Natural killer cell treated with Interleukin-12 subunit alpha and Interleukin-12 subunit beta and Interleukin-15 and Interleukin-18, amount 100 ng/mL, for 72 hours (primary cell): ENCODE measurements at regions not wholly inside any gene's neighbourhood (a gene's known extent, or its start where the extent isn't known, plus 50 kb on each side); places are given as distances from the start of the nearest gene placed in this dataset.
"Not testable (repeated sequence)": the region's sequence is repeated elsewhere in the genome, so short reads cannot be mapped to it uniquely, and the experiment has no call there.

Source experiments
- ATAC-seq, 2 donors: fragments of 150-1000 bp; cut with Tn5 transposase in 1 of 2; sonication (Bioruptor Pico), chemical (Tn5 transposase) in 1 of 2; 2 replicates each; pipeline ENCODE4 v1.10.0; 2021
- DNase-seq: peaks from one replicate; pipeline ENCODE4 v3.0.0; 2022; ENCODE audit warnings: low spot score
- H3K27ac Mint-ChIP-seq, 2 donors: 1 replicate in 1 of 2; 2 replicates in 1 of 2; pipeline ENCODE4 v1.8.0; 2022; ENCODE audit warnings: mixed read lengths in 2 of 2, mild to moderate bottlenecking in 1 of 2, moderate library complexity in 1 of 2
- H3K27me3 Mint-ChIP-seq, 2 donors: 1 replicate in 1 of 2; 2 replicates in 1 of 2; pipeline ENCODE4 v1.8.0; 2022; ENCODE audit warnings: mixed read lengths in 2 of 2
- H3K36me3 Mint-ChIP-seq: one replicate; pipeline ENCODE4 v1.8.0; 2022; ENCODE audit warnings: mixed read lengths
- H3K4me1 Mint-ChIP-seq, 2 donors: 1 replicate in 1 of 2; 2 replicates in 1 of 2; pipeline ENCODE4 v1.8.0; 2022; ENCODE audit warnings: low read depth in 2 of 2, mixed read lengths in 2 of 2, mild to moderate bottlenecking in 1 of 2
- H3K4me3 Mint-ChIP-seq: one replicate; pipeline ENCODE4 v1.8.0; 2022; ENCODE audit warnings: mixed read lengths
- H3K9me3 Mint-ChIP-seq: 2 replicates; pipeline ENCODE4 v1.8.0; 2022; ENCODE audit warnings: mixed read lengths

DNA sequence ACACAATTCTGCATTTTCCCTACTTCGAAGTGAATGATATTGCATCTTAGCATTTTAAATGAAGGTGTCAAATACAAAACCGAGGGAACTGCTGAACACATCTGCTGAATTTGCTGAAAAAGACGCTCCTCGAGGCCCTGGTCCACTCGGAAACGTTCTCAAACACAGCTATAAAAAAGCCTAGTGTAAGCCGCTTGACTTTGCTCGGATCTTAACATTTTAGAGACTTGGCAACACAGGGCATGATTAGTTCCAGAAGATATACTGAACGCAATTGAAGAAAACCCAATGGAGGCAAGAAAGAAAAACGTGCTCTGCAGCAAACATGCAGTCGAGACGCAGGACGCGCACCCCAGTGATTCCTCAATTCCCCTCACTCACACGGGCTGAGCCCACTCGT, 506.4 kb upstream of the AMELY start:
- ATAC-seq (no peak), DNase-seq (no peak)
- no peak overlapping the region for H3K4me3 Mint-ChIP-seq
- H3K9me3 Mint-ChIP-seq, result no peaks in the 10 kb centered on the region
- H3K36me3 Mint-ChIP-seq, result no peaks in the 10 kb centered on the region
- no peaks in the 10 kb centered on the region for H3K4me1 Mint-ChIP-seq
- H3K27me3 Mint-ChIP-seq, result no peaks in the 10 kb centered on the region
- H3K27ac Mint-ChIP-seq, result no peak overlapping the region

DNA sequence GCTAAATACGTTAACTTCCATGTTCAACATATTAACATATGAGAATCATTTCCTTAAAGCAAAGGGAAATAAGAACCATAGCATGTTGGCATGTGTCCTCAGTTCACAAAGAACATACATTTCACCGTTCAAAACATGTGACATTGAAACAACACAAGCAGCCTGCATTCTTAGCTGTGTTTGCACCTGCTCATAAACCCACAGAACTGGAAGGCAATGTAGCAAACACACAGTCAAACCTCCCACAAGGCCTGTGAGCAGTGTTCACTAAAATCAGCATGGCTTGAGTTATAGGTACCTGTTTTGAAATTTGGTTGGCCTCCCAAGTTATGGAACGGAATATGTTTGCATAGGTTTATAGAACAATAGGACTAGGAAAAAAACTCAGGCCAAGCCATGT, 504.9 kb upstream of the AMELY start:
- no peak for DNase-seq
- Mint-ChIP-seq H3K9me3 (no peaks in the 10 kb centered on the region), H3K27ac (no peak overlapping the region), H3K4me3 (no peak overlapping the region), H3K4me1 (peaks cover 0 to 3% of the 10 kb centered on the region in 2 donors), H3K27me3 (no peaks in the 10 kb centered on the region), H3K36me3 (no peaks in the 10 kb centered on the region)
- no peak for ATAC-seq

- Mint-ChIP-seq H3K36me3 (no peaks in the 10 kb centered on the region), H3K27me3 (no peaks in the 10 kb centered on the region), H3K4me1 (peaks cover 0 to 6% of the 10 kb centered on the region in 2 donors), H3K9me3 (no peaks in the 10 kb centered on the region), H3K4me3 (no peak overlapping the region), H3K27ac (no peak overlapping the region)
- no peak for ATAC-seq
- DNase-seq, result no peak
Observed at GRCh38 chrY:7415157-7415633, 503.6 kb upstream of the AMELY start.

- no peaks in the 10 kb centered on the region for H3K27me3 Mint-ChIP-seq
- no peak for DNase-seq
- no peak for ATAC-seq
- H3K9me3 Mint-ChIP-seq, result no peaks in the 10 kb centered on the region
- H3K27ac Mint-ChIP-seq, result no peak overlapping the region
- no peaks in the 10 kb centered on the region for H3K4me1 Mint-ChIP-seq
- H3K4me3 Mint-ChIP-seq, result no peak overlapping the region
- H3K36me3 Mint-ChIP-seq, result peaks cover 45% of the 10 kb centered on the region
Observed at GRCh38 chrY:7390056-7390455, 478.5 kb upstream of the AMELY start.

- Mint-ChIP-seq H3K9me3 (no peaks in the 10 kb centered on the region), H3K27me3 (no peaks in the 10 kb centered on the region), H3K36me3 (peaks cover 6% of the 10 kb centered on the region), H3K4me1 (no peaks in the 10 kb centered on the region), H3K4me3 (no peak overlapping the region), H3K27ac (no peak overlapping the region)
- ATAC-seq, result no peak
- DNase-seq, result no peak
Observed at GRCh38 chrY:7382988-7383387, 471.4 kb upstream of the AMELY start.

DNA sequence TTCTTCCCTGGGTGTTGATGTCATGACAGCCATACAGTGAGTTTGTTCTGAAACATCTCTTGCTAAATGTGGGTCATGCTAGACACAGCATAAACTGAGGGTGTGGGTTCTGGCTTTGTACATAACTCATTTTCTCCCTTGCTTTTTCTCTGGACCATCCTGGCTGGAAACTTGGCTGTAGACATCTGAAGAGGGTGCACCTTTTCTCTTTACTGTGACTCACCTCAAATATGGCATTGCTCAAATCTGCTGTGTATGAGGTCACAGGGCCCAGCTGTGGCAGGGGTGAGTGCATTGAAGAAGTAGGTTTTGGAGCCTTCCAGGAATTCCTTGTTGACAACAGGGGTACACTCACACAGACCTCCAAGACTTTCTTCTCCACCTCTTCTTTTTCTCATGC, 465.5 kb upstream of the AMELY start:
- DNase-seq (no peak), ATAC-seq (no peak)
- no peaks in the 10 kb centered on the region for H3K4me1 Mint-ChIP-seq
- no peak overlapping the region for H3K27ac Mint-ChIP-seq
- peaks cover 4% of the 10 kb centered on the region for H3K36me3 Mint-ChIP-seq
- no peak overlapping the region for H3K4me3 Mint-ChIP-seq
- H3K9me3 Mint-ChIP-seq, result no peaks in the 10 kb centered on the region
- no peaks in the 10 kb centered on the region for H3K27me3 Mint-ChIP-seq

- DNase-seq, H3K9me3 Mint-ChIP-seq, H3K27me3 Mint-ChIP-seq, H3K4me1 Mint-ChIP-seq, H3K27ac Mint-ChIP-seq, H3K36me3 Mint-ChIP-seq, H3K4me3 Mint-ChIP-seq, ATAC-seq: not testable (repeated sequence)
Observed at GRCh38 chrY:7374485-7374884, 462.9 kb upstream of the AMELY start.

GRCh38 chrY:7371953-7372352, 460.4 kb upstream of the AMELY start:
- not testable (repeated sequence) for DNase-seq, H3K4me1 Mint-ChIP-seq, H3K27me3 Mint-ChIP-seq, ATAC-seq, H3K4me3 Mint-ChIP-seq, H3K27ac Mint-ChIP-seq, H3K9me3 Mint-ChIP-seq, H3K36me3 Mint-ChIP-seq

DNA sequence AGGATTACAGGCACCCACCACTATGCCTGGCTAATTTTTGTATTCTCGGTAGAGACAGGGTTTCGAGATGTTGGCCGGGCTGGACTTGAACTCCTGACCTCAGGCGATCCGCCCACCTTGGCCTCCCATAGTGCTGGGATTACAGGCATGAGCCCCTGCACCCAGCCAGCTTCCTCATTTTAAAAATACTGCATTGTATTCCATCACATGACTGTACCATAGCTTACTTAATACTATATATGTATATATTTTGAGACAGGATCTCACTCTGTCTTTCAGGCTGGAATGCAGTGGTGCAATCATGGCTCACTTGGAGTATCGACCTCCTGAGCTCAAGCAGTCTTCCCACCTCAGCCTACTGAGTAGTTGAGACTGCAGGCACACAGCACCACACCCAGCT, 459.5 kb upstream of the AMELY start:
- H3K36me3 Mint-ChIP-seq, H3K27me3 Mint-ChIP-seq, DNase-seq, H3K9me3 Mint-ChIP-seq, H3K4me3 Mint-ChIP-seq, H3K27ac Mint-ChIP-seq, H3K4me1 Mint-ChIP-seq, ATAC-seq: not testable (repeated sequence)

GRCh38 chrY:7359520-7359919, 448.0 kb upstream of the AMELY start:
- Mint-ChIP-seq H3K4me1 (peaks cover 0 to 2% of the 10 kb centered on the region in 2 donors), H3K9me3 (no peaks in the 10 kb centered on the region), H3K27ac (no peak overlapping the region), H3K4me3 (no peak overlapping the region), H3K27me3 (no peaks in the 10 kb centered on the region), H3K36me3 (peaks cover 1% of the 10 kb centered on the region)
- no peak for ATAC-seq
- DNase-seq, result no peak

- Mint-ChIP-seq H3K4me3 (no peak overlapping the region), H3K27ac (no peak overlapping the region), H3K27me3 (no peaks in the 10 kb centered on the region), H3K36me3 (peaks cover 6% of the 10 kb centered on the region), H3K9me3 (no peaks in the 10 kb centered on the region), H3K4me1 (peaks cover 0 to 5% of the 10 kb centered on the region in 2 donors)
- no peak for DNase-seq
- ATAC-seq, result no peak
Observed at GRCh38 chrY:7358103-7358752, 446.7 kb upstream of the AMELY start.

DNA sequence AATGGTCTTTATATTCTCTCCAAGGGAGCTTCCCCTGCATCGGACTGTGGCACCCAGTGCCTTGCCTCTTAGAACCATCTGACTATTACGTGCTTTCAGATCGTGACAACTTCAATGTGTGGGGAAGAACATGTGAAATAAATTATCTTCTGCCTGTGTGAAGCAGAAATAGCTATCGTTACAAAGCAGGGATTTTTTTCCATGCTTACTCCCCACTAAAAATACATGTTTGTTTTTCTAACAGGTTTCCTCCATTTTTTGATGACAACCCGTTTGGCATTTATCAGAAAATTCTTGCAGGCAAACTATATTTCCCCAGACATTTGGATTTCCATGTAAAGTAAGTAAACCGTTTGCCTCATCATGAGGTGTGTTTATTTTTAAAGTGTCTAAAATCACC, 444.3 kb upstream of the AMELY start:
- H3K36me3 Mint-ChIP-seq, DNase-seq, H3K4me3 Mint-ChIP-seq, H3K27me3 Mint-ChIP-seq, H3K27ac Mint-ChIP-seq, H3K9me3 Mint-ChIP-seq, ATAC-seq, H3K4me1 Mint-ChIP-seq: not testable (repeated sequence)

DNA sequence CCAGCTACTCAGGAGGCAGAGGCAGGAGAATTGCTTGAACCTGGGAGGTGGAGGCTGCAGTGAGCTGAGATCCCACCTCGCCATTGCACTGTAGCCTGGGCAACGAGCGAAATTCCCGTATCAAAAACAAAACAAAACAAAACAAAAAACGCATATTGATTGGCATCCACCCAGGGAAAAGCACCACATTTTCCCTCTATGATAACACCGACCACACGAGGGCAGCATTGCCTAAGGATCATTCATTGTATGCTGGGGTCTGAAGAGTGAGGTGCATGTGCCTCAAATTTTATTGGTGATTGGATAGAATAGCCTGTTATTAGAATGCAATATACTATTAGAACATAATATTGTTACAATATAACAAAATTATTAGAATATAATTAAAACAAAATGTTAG, 433.1 kb upstream of the AMELY start:
- H3K36me3 Mint-ChIP-seq, result peaks cover 6% of the 10 kb centered on the region
- DNase-seq, result no peak
- H3K9me3 Mint-ChIP-seq, result no peaks in the 10 kb centered on the region
- no peak for ATAC-seq
- no peaks in the 10 kb centered on the region for H3K27me3 Mint-ChIP-seq
- no peak overlapping the region for H3K4me3 Mint-ChIP-seq
- no peak overlapping the region for H3K27ac Mint-ChIP-seq
- peaks cover 0 to 12% of the 10 kb centered on the region in 2 donors for H3K4me1 Mint-ChIP-seq

DNA sequence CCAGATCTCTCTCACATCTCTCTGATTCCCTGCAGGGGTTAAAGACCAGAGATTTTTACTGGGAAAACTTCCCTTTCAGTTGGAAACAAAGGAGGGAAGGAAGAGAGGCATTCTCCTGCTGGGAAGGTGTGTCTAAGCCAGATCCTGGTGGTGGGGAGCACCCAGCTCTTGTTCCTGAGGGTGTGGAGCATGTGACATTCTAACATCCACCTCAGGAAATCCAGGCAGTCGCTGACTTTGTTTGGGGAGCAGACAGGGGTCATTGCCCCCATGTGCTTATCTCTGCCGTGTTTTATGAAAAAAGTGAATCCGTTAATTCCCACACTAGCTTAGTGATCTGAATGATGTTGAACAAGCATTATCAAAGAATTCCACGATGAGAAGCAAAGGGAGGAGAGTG, 431.7 kb upstream of the AMELY start:
- DNase-seq (no peak), ATAC-seq (no peak)
- Mint-ChIP-seq H3K4me1 (peaks cover 0 to 21% of the 10 kb centered on the region in 2 donors), H3K4me3 (no peak overlapping the region), H3K27ac (peak overlapping the region in 1 of 2 donors; percentile 0), H3K27me3 (no peaks in the 10 kb centered on the region), H3K9me3 (no peaks in the 10 kb centered on the region), H3K36me3 (peaks cover 6% of the 10 kb centered on the region)

- not testable (repeated sequence) for H3K9me3 Mint-ChIP-seq, H3K36me3 Mint-ChIP-seq, H3K4me3 Mint-ChIP-seq, H3K27me3 Mint-ChIP-seq, DNase-seq
- ATAC-seq, result peak in 1 of 2 donors; percentile 36
- H3K4me1 Mint-ChIP-seq, result peaks cover 0 to 21% of the 10 kb centered on the region in 2 donors
- peak overlapping the region in 1 of 2 donors; percentile 0 for H3K27ac Mint-ChIP-seq
Observed at GRCh38 chrY:7342732-7343131, 431.2 kb upstream of the AMELY start.
